ENCODE measurements at regions not wholly inside any gene's neighbourhood (a gene's known extent, or its start where the extent isn't known, plus 50 kb on each side); places are given as distances from the start of the nearest gene placed in this dataset.

- no peak for TF ChIP-seq CTCF (IDR thresholded peaks at IDR 0.05; ENCODE audit: borderline replicate concordance, control extremely low read depth, extremely low read depth, insufficient read depth, missing control alignments)
- DNase-seq (ENCODE audit: low spot score) = no peak
- in situ Hi-C loops (cut with MboI; ENCODE audit: low sequenced_read_pairs, unreplicated experiment) = no loop called here
Observed at GRCh38 chr10:78489034-78489433, 455.4 kb downstream of the RPS24 start.

GRCh38 chr10:78491812-78492211 lies 458.1 kb downstream of the RPS24 start:
- in situ Hi-C loops (cut with MboI; ENCODE audit: low sequenced_read_pairs, unreplicated experiment) = no loop called here
- TF ChIP-seq CTCF (IDR thresholded peaks at IDR 0.05; ENCODE audit: borderline replicate concordance, control extremely low read depth, extremely low read depth, insufficient read depth, missing control alignments) = no peak
- DNase-seq (ENCODE audit: low spot score) = no peak

GRCh38 chr10:78492424-78492823 lies 458.8 kb downstream of the RPS24 start:
- no peak for TF ChIP-seq CTCF (IDR thresholded peaks at IDR 0.05; ENCODE audit: borderline replicate concordance, control extremely low read depth, extremely low read depth, insufficient read depth, missing control alignments)
- DNase-seq (ENCODE audit: low spot score) = no peak
- in situ Hi-C loops (cut with MboI; ENCODE audit: low sequenced_read_pairs, unreplicated experiment) = no loop called here

GRCh38 chr10:78494179-78494578 lies 460.5 kb downstream of the RPS24 start:
- in situ Hi-C loops (cut with MboI; ENCODE audit: low sequenced_read_pairs, unreplicated experiment) = no loop called here
- DNase-seq (ENCODE audit: low spot score) = no peak
- TF ChIP-seq CTCF (IDR thresholded peaks at IDR 0.05; ENCODE audit: borderline replicate concordance, control extremely low read depth, extremely low read depth, insufficient read depth, missing control alignments) = no peak

- TF ChIP-seq CTCF (IDR thresholded peaks at IDR 0.05; ENCODE audit: borderline replicate concordance, control extremely low read depth, extremely low read depth, insufficient read depth, missing control alignments) = no peak
- in situ Hi-C loops (cut with MboI; ENCODE audit: low sequenced_read_pairs, unreplicated experiment) = no loop called here
- DNase-seq (ENCODE audit: low spot score) = no peak
Observed at GRCh38 chr10:78502210-78502936, 468.7 kb downstream of the RPS24 start.

- DNase-seq (ENCODE audit: low spot score) = no peak
Observed at GRCh38 chr10:78504181-78504580, 470.5 kb downstream of the RPS24 start.

More at GRCh38 chr10:78504181-78504580, 470.5 kb downstream of the RPS24 start:
- TF ChIP-seq CTCF (IDR thresholded peaks at IDR 0.05; ENCODE audit: borderline replicate concordance, control extremely low read depth, extremely low read depth, insufficient read depth, missing control alignments) = no peak
- in situ Hi-C loops (cut with MboI; ENCODE audit: low sequenced_read_pairs, unreplicated experiment) = no loop called here

Measured in GM13976 (cell line).